Smooth muscle cell of the brain vasculature (primary cell): ENCODE measurements at regions not wholly inside any gene's neighbourhood (a gene's known extent, or its start where the extent isn't known, plus 50 kb on each side); places are given as distances from the start of the nearest gene placed in this dataset.

Experiments
- DNase-seq: peaks from one replicate; pipeline ENCODE4 v3.0.0-alpha.2; 2012; ENCODE audit warnings: low read depth, low spot score

DNA sequence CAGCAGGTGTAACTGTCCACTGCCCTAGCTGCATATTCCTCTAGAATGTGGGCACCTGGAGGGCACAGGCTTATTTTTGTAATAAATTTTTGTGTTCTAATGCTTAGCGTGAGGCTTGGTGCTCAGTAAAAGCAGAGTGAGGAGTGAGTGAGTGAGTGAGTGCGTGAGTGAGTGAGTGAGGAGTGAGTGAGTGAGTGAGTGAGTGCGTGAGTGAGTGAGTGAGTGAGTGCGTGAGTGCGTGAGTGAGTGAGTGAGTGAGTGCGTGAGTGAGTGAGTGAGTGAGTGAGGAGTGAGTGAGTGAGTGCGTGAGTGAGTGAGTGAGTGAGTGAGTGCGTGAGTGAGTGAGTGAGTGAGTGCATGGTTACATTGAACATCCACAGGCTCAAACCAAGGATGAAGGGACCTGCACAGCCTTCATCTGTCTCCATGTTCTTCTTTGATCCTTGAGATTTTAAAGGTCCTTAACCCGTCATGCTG is 371.5 kb downstream of the MED10 start:
- no peak for DNase-seq

DNA sequence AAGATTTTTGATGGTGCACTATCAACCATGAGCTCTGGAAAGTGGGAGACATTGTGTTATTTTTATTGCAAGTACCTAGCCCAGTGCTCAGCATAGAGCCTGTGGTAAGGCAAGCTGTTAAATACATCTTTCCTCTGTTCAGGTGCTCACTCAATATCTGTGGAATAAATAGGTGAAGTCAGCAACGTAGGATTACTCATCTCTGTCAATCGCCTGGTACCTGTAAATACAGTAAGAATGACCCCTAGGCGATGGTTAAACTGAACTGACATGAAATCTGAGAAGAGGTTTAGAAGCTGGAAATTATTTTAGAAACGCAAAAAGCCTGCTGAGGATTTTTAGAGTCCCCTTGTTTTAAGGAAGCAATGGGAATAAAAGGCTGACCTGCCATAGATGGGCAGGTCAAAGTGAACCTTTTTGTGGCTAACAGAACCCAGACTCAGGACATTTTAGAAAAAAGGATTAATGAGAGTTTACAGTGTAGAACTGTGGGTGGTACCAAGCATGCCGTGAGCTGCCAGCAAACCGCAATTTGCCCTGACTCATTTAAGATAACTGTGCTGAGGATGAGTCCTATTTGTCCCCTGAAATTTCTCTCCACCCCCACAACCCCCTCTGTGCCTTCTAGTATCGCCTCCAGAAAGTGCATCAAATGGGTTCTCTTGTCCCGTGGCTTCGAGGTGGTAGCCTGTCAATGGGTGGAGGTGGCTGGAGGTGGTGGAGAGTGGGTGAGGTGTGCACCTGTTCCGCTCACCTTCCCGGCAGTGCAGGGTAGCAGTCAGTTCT is 375.1 kb downstream of the MED10 start:
- no peak for DNase-seq

DNA sequence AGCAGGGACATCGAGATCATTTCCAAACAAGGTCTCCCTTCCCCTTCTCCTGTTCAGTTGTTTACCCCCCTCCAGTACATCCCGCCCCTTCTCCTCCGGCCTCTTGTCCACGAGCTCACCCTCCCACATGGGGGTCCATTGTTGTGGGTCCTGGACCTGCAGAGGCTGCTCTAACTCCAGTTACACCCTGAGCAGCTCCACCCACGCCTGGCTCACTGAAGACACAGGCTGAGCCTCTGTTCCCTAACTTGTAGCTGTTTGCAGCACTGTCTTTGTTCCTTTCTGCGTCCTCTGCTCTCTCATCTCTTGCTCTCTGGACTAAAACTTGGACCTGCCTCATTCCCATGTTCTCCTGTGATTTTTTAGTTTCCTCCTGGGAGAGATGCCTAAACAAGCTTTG is 377.5 kb downstream of the MED10 start:
- no peak for DNase-seq

DNA sequence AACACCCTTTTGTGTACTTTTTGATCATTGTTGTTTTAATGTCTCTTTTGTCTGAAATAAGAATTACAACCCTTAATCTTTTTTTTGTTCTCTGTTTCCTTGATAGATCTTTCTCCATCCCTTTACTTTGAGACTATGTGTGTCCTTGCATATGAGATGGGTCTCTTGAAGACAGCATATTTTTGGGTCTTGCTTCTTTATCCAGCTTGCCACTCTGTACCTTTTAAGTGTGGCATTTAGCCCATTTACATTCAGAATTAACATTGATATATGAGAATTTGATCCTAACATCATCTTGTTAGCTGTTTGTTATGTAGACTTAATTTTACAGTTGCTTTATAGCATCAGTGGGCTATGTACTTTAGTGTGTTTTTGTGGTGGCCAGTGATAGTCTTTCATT is 382.5 kb downstream of the MED10 start:
- DNase-seq = no peak

DNA sequence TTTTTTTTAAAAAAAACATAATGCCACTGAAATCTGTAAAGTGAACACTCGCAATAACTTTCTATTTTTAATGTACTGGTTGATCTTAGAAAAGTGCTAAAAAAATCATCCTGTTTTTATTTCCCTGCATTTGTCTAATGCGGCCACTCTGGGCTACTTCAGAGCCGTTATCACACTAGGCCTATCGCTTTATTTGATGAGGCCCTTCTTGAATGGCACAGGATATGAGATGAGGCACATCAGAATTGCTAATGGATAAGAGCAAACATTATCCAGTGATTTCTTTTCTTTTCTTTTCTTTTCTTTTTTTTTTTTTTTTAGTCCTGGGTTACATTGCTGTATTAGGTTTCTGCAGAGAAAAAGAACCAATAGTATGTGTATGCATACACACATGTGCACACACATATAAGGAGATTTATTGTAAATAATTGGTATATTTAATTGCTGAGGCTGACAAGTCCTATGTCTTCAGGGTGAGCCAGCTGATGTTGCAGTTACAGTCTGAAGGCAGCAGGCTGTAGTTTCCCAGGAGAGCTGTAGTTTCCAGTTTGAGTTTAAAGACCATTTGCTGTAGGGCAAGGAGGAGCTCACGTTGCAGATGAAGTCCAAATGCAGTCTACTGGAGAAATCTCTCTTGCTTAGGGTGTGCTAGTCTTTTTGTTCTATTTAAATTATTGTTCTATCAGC is 391.7 kb downstream of the MED10 start:
- DNase-seq = no peak

DNA sequence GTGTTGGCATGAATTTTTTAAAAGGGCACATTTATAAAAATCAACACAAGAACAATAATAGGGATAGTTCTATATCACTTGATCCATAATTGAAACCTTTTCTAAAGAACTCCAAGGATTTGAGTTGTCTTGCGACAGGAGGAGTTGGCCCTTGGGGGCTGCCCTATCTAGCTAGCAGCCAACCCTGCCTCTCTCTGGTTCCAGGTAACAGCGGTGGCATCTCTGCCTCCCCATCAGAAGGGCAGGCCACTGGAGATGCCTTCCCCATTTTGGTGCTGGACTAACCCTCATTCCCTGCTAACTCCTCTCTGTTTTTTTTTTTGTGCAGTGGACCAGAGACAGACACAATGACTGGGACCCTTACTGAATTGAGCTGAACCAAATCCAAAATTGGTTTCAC is 393.0 kb downstream of the MED10 start:
- no peak for DNase-seq

DNA sequence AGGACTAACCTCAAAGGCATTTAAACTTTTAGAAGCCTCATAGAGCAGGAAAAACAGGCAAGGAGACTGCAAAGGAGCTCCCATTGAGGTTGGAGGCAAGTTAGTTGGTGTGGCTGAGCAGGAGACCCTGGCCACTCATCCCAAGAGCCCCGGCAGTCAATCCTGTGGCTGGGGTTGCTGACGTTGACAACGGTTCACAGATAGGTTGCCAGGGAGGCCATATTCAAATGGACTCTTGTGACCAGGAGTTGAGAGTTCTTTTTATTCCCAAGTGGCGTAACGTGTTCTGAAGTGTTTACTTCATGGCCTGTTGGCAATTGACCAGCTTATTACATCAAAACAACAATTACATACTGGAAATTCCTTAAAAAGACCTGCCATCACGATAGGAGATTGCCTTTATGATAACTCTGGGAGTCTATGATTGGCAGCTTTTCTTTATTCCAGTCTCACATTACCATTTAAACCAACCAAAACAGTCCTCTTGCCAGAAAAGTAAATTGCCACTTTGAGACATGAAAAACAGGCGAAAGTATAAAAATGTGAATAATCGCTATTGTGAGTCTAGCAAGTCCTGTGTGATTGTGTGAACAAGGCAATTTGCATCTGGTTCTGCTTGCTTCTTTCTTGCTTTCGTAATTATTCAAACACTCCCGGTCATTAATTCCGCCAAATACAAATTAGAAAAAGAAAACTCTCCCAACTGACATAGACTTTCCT is 394.9 kb downstream of the MED10 start:
- no peak for DNase-seq

DNA sequence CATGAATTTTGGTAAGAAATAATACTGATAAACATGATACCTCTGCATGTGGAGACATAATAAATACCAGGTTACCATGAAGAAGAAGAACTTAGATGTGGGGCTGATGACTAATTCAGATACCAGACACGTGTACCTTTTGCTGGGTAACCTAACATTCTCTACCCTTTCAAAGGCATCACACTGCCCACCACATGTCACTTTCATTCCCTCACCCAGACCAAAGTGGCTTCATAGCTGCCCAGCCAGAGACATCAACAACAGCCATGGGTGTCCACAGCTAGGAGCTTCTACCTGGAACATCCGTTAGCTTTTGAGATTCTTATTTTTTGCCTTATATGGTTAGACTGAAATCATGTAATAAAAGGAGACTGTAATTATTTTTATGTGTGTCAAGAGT is 396.8 kb downstream of the MED10 start:
- DNase-seq = no peak

DNA sequence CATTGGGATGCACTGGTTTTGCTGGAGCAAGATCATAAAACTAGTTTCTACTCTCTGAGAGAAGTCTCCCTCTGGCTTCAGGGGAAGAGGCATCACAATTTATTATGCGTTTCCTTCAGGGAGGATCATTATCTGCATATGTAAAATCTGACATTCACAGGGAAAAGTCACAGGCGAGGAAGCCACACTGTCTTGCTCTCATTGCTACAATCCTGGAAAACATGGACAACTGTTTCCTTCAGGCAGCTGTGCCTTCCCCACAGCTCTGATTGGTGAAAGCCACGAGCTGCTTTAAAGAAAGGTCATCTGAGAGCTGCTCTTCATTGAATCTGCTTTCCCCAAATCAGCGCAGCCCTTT is 397.8 kb downstream of the MED10 start:
- no peak for DNase-seq

DNA sequence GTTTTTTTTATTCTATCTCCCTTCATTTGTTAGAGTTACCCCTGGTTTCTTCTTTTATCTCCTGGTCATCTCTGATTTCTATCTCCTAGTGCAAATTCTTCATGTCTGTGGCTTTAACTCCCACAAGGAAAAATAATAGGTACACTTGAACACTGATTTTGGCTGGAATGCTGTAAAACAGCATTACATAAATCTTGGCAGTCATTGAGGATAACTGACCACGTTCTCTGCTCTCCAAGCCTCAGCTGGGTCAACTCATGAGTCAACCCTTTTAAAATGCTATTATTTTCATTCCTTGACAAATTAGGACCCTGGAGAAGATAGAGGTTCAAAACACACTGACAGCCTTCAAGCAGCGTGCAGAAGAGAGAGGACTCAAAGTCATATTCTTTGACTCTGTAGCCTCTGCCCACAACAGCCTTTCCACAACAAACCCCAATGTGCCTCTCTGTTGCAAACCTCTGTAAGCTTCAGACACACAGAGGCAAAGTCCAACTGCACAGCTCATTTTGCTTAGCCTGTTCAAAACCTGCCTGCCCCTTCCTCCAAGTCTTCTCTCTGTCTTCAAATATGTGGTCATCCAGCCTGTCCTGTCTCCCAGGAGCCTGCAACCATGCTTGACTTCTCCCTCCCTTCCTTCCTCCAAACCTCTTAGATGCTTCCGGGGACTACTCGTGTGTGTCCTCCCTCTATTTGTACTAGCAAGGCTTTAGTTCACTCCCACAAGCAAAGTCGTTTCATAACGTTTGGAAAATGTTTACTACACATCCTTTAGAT is 398.4 kb downstream of the MED10 start:
- DNase-seq = no peak

DNA sequence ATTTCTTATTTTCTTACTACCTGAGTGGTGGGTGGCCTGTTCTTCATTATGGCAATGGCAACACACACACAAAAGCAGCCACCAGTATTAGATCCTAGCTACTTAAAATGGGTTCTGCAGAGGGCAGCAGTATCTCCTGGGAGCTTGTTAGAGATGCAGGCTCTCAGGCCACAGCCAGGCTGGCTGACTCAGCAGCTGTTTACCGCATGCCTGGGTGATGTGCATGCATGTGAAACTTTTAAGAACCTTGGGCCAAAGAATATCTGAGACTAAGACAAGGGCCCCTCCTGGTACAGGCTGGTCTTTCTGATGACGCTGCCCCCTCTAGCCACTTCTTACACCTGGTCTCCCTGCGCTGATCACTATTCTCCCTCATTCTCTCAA is 399.0 kb downstream of the MED10 start:
- no peak for DNase-seq

DNA sequence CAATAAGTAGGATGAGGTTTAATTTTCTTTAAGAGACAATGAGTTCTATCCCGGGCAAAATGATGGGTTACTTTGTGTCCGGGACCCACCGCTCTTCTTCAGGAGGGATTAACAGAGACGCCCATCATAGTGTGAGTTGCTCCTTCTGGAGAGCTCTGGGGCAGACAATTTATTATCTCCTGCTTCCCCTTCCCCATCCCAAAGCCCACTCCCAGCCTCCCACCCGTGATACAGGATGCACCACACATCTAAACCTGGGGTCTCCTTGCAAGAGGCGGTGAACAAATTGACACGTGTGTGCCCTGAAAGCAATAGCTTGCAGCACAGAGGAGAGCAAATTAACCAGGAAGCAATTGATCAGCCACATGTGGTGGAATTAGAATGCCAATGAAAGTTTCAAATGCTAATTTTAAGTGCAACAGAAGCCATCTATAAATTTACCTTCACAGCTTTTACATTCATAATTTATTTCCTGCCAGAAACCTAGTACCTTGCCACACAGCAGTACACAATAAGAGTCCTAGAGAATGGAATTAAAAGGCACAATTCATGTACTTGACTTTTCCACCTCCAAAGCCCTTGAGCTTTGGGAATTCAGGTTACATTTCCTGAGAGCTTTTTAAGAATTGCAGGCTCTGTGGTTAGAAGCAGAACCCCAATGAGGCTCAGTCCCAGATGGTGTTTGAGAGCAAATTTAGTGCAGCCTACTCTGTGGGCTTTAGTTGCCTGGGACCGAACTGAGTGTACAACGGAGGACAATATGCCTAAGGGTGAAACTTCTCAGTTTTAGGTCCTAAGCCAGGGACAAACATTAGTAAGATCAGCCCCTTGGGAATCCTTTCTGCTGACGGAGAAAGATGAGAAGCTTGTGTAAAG is 399.6 kb downstream of the MED10 start:
- no peak for DNase-seq

DNA sequence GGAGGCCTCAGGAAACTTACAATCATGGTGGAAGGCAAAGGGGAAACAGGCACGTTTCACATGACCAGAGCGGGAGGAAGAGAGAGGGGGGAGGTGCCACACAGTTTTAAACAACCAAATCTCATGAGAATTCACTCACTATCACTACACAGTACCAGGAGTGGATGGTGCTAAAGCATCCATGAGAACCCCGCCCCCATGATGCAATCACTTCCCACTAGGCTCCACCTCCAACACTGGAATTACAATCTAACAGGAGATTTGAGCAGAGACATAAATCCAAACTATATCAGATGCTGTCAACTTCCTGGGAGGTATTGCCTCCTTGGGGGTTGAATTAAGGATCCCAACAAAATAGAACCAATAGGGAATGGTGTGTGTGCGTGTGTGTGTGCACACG is 407.1 kb downstream of the MED10 start:
- DNase-seq = no peak

DNA sequence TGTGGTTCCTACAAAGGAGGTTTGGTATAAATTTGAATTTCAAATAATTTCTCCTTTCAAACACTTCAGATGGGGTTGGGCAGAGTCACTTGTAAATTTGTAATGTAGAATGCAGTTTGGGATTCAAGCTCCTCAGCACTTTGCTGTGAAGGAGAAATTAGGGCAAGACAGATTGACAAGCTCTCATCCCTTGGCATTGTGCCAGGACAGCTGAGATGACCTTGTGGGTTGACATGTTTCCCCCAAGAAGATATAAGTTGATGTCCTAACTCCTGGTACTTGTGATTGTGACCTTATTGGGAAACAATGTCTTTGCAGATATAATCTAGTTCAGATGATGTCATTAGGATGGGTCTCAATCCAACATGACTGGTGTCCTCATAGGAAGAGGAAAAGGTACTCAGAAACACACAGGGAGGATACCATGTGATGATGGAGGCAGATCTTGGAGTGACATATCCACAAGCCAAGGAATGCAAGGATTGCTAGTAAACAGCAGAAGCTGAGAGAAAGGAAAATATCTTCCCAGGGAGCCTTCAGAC is 408.3 kb downstream of the MED10 start:
- no peak for DNase-seq

DNA sequence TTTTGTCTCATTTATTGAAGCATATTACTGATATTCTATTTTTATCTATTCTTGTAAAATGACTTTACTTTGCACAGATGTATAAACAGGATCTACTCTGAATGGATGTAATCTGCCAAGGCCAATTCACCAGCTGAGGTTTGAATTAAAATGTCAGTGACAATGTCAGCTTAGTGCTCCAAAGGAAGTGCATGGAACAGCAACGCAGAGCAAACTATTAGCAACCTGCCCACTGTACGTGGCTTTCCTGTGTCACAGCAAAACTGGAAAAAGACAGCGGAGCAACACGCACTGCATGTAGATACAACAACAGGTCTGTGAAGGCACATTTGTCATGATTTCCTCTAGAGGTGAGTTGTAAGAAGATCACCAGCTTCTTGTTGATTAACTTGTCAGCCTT is 409.4 kb downstream of the MED10 start:
- DNase-seq = no peak

DNA sequence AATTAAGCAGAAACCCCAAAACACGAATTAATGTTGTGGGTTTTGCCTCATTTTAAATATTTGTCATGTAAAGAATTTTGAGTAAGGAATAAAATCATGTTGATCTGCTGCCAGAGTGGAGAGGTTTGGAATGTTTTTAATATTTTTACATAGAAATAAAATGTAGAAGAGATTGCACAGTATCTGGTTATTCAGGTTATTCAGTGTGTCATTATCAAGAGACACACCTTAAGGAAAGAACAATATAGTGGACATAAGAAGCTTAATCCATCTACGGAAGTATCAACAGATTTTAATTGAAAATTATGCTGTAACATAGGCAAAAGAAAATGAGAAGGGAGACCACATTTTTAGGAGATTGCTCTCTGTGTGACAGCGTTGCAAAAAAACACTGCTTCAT is 410.4 kb downstream of the MED10 start:
- no peak for DNase-seq

DNA sequence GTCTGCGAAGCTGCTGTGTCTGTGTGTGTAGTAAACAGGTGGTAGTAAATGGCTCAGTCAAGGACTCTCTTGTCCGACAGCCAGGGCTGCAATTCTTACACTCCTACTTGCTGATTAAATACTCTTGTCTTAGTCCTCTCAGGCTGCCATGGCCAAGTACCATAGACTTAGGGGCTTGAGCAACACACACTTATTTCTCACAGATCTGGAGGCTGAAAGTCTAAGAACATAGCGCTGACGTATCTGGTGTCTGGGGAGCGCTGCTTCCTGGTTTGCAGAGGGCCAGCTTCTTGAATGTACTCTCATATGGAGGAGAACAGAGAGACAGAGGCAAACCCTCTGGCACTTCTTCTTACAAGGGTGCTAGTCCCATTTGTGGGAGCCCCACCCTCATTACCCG is 411.0 kb downstream of the MED10 start:
- DNase-seq = no peak

DNA sequence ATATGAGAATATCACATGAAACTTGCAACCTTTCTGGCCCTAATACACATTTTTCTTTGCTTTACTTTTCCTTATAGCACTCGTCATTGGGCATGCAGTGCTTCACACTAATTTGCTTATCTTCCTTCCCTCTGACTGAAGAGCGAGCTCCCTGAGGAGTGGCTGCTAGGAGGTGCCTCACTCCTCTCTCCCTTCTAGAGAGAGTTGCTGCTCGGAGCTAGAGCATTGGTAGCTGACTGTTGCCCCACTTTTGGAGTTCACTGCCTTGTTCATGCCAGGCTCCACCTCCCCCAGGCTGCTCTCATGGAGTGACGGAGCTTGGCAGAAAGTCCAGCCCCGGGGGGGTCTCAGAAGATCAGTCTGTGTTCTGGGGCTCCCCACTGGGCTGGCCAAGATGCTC is 413.2 kb downstream of the MED10 start:
- no peak for DNase-seq

DNA sequence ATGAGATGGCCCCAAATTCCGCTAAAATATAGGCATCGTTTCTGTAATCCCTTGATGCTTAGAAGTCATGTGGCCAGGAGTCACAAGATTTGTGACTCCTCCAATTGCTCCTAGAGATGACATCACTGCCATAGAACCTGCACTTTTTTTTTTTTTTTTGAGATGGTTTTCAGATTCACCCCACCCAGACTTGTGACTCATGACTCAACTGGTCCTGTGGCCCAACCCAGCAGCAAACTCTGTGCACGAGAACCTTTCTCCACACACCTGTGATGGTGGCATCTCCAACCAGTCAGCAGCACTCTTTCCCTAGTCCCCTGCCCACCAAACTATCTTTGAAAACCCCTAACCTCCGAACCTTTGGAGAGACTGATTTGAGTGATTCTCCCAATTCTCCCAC is 414.0 kb downstream of the MED10 start:
- no peak for DNase-seq

DNA sequence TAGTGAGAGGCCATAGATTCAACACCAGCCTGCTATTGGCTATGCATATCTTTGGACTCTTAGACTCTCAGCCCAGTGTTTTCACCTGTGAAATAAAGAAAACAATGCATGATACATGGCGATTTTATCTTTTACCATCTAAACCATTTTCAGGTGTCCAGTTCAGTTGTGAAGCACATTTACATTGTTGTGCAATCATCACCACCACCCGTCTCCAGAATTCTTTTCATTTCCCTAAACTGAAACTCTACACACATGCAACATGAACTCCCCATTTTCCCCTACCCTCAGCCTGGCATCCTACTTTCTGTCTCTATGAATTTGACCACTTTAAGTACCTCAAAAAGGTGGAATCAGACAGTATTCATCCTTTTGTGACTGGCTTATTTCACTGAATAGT is 420.6 kb downstream of the MED10 start:
- no peak for DNase-seq

DNA sequence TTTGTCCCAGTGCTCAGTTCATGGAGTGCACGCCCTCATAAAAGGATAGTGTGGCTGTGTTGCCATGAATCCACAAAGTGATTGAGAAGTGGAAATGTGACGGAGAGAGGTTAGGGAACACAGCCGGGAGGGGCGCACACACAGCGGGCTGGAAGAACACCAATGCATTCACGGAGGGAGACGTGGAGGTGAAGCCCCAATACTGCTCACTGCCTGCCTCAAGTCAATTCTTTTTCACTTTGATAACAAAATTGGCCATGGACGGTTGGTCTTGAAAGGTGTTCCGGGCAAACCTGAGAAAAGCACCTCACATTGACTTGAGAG is 424.1 kb downstream of the MED10 start:
- DNase-seq = no peak
